HEK293 (cell line): ENCODE measurements at regions not wholly inside any gene's neighbourhood (a gene's known extent, or its start where the extent isn't known, plus 50 kb on each side); places are given as distances from the start of the nearest gene placed in this dataset.

ENCODE experiments used
- CTCF ChIA-PET: fragments of 350-600 bp; formaldehyde crosslinking; extraction: SDS; loops from one replicate; lab custom pipeline; 2021; ENCODE audit warnings: antibody characterized with exemption; lab: Yijun Ruan, JAX
- POLR2A ChIA-PET: fragments of 300-600 bp; formaldehyde crosslinking; extraction: SDS; loops from one replicate; lab custom pipeline; 2020; ENCODE audit warnings: antibody characterized with exemption, inconsistent platforms; lab: Yijun Ruan, JAX
- H3K27ac ChIP-seq: fragments of 200-500 bp; sonication (Bioruptor generic); 2 replicates; pipeline ENCODE4 v1.5.1; 2014; ENCODE audit warnings: low read depth, low read length, control low read depth, inconsistent platforms; ENCODE audit errors: extremely low read depth
- H3K36me3 ChIP-seq, 2 experiments: fragments of 200-500 bp in 1 of 2; sonication (Bioruptor generic) in 1 of 2; 1 replicate in 1 of 2; 2 replicates in 1 of 2; pipeline ENCODE4 v1.5.1; 2014 to 2017; ENCODE audit warnings: inconsistent platforms in 2 of 2, low read length in 2 of 2; ENCODE audit not compliant: control insufficient read depth in 2 of 2, insufficient read depth in 1 of 2
- H3K4me1 ChIP-seq: fragments of 200-500 bp; sonication (Bioruptor generic); 2 replicates; pipeline ENCODE4 v1.5.1; 2014; ENCODE audit warnings: mild to moderate bottlenecking, low read length, inconsistent platforms; ENCODE audit not compliant: control insufficient read depth, insufficient read depth
- H3K4me3 ChIP-seq: 2 replicates; pipeline ENCODE4 v1.5.1; 2011; ENCODE audit warnings: low read depth, mild to moderate bottlenecking, control low read depth, low read length, moderate library complexity
- H3K9me3 ChIP-seq: fragments of 200-500 bp; sonication (Bioruptor generic); 2 replicates; pipeline ENCODE4 v1.5.1; 2014; ENCODE audit warnings: low read depth, low read length, inconsistent platforms; ENCODE audit not compliant: control insufficient read depth, insufficient read depth
- BCL11A ChIP-seq: fragments of 450-650 bp; formaldehyde crosslinking; IDR thresholded peaks from 2 replicates; pipeline ENCODE4 v1.5.1; 2016; ENCODE audit warnings: low read depth, missing biosample characterization, missing genetic modification characterization
- BCL11B ChIP-seq: fragments of 450-650 bp; formaldehyde crosslinking; IDR thresholded peaks from 2 replicates; pipeline ENCODE4 v1.5.1; 2016; ENCODE audit warnings: low read depth, missing biosample characterization, missing genetic modification characterization
- KLF9 ChIP-seq: fragments of 450-650 bp; formaldehyde crosslinking; IDR thresholded peaks from 2 replicates; pipeline ENCODE4 v1.5.1; 2016; ENCODE audit warnings: missing biosample characterization, missing genetic modification characterization, low read depth
- MYNN ChIP-seq: fragments of 450-650 bp; formaldehyde crosslinking; IDR thresholded peaks from 2 replicates; pipeline ENCODE4 v1.5.1; 2016; ENCODE audit warnings: missing biosample characterization, missing genetic modification characterization, borderline replicate concordance
- OVOL3 ChIP-seq: fragments of 450-650 bp; formaldehyde crosslinking; IDR thresholded peaks from 2 replicates; pipeline ENCODE4 v1.5.1; 2016; ENCODE audit warnings: missing biosample characterization, missing genetic modification characterization
- ZBTB21 ChIP-seq: fragments of 450-650 bp; formaldehyde crosslinking; IDR thresholded peaks from 2 replicates; pipeline ENCODE4 v1.5.1; 2017; ENCODE audit warnings: missing biosample characterization, missing genetic modification characterization
- ZNF132 ChIP-seq: fragments of 450-650 bp; formaldehyde crosslinking; IDR thresholded peaks from 2 replicates; pipeline ENCODE4 v1.5.1; 2017; ENCODE audit warnings: missing biosample characterization, missing genetic modification characterization, borderline replicate concordance
- ZNF133 ChIP-seq: fragments of 450-650 bp; formaldehyde crosslinking; IDR thresholded peaks from 2 replicates; pipeline ENCODE4 v1.5.1; 2016; ENCODE audit warnings: missing biosample characterization, missing genetic modification characterization
- ZNF138 ChIP-seq: fragments of 450-650 bp; formaldehyde crosslinking; IDR thresholded peaks from 2 replicates; pipeline ENCODE4 v1.5.1; 2016; ENCODE audit warnings: missing biosample characterization, missing genetic modification characterization, borderline replicate concordance
- ZNF16 ChIP-seq: fragments of 450-650 bp; formaldehyde crosslinking; IDR thresholded peaks from 2 replicates; pipeline ENCODE4 v1.5.1; 2016; ENCODE audit warnings: low read depth, missing biosample characterization, missing genetic modification characterization
- ZNF221 ChIP-seq: fragments of 450-650 bp; formaldehyde crosslinking; IDR thresholded peaks from 2 replicates; pipeline ENCODE4 v1.5.1; 2017; ENCODE audit warnings: missing biosample characterization, missing genetic modification characterization, borderline replicate concordance
- ZNF274 ChIP-seq, 2 experiments: fragments of 200-500 bp in 1 of 2; fragments of 450-650 bp in 1 of 2; sonication (Bioruptor generic) in 1 of 2; formaldehyde crosslinking in 1 of 2; IDR thresholded peaks; 2 replicates each; pipeline versions ENCODE4 v1.5.1 to v1.6.1; 2014 to 2016; ENCODE audit warnings: borderline replicate concordance in 1 of 2, inconsistent platforms in 1 of 2, low read length in 1 of 2, missing biosample characterization in 1 of 2, missing genetic modification characterization in 1 of 2
- ZNF398 ChIP-seq: fragments of 450-650 bp; formaldehyde crosslinking; IDR thresholded peaks from 2 replicates; pipeline ENCODE4 v1.5.1; 2017; ENCODE audit warnings: missing biosample characterization, missing genetic modification characterization
- ZNF426 ChIP-seq: fragments of 450-650 bp; formaldehyde crosslinking; IDR thresholded peaks from 2 replicates; pipeline ENCODE4 v1.5.1; 2017; ENCODE audit warnings: missing biosample characterization, missing genetic modification characterization, mild to moderate bottlenecking, inconsistent platforms, moderate library complexity
- ZNF433 ChIP-seq: fragments of 450-650 bp; formaldehyde crosslinking; IDR thresholded peaks from 2 replicates; pipeline ENCODE4 v1.5.1; 2016; ENCODE audit warnings: missing biosample characterization, missing genetic modification characterization, low read depth
- ZNF501 ChIP-seq: fragments of 450-650 bp; formaldehyde crosslinking; IDR thresholded peaks from 2 replicates; pipeline ENCODE4 v1.5.1; 2016; ENCODE audit warnings: missing biosample characterization, missing genetic modification characterization
- ZNF544 ChIP-seq: fragments of 450-650 bp; formaldehyde crosslinking; IDR thresholded peaks from 2 replicates; pipeline ENCODE4 v1.5.0; 2017; ENCODE audit warnings: missing biosample characterization, missing genetic modification characterization
- ZNF830 ChIP-seq: fragments of 450-650 bp; IDR thresholded peaks from 2 replicates; pipeline ENCODE4 v1.5.0; 2018; ENCODE audit warnings: missing biosample characterization, missing genetic modification characterization, low read depth, mild to moderate bottlenecking, moderate library complexity
- ZXDB ChIP-seq: fragments of 450-650 bp; formaldehyde crosslinking; IDR thresholded peaks from 2 replicates; pipeline ENCODE4 v1.5.1; 2016; ENCODE audit warnings: missing biosample characterization, missing genetic modification characterization
- TF ChIP-seq, protein P1 (sequence below): fragments of 450-650 bp; formaldehyde crosslinking; IDR thresholded peaks from 2 replicates; pipeline ENCODE4 v1.5.1; 2016; ENCODE audit warnings: missing biosample characterization, missing genetic modification characterization
- TF ChIP-seq, protein P2 (sequence below): fragments of 450-650 bp; formaldehyde crosslinking; IDR thresholded peaks from 2 replicates; pipeline ENCODE4 v1.5.1; 2016; ENCODE audit warnings: missing biosample characterization, missing genetic modification characterization, borderline replicate concordance

DNA sequence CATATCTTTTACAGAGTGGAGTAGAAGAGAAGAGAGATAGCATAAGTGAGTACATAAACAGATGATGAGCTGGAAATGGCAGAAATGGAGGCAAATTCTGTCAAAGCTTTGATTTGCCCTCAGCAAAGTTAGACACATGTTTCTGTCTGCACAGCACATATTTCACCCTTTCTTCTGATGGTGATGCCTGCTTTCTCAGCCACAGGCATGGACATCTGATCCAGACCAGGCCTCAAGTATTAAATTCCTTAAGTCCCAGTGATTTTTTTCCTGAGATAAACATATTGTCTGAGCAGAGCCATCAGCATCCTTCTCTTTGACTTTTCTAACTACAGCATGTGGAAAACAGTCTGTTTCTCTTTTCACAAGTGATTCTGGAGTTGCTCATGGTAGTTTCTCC lies 409.8 kb downstream of the MAN2A1 start (continued):
- TF ChIP-seq ZNF398 (tag by site-specific recombination) (no peak), ZNF274 (IDR thresholded peaks at IDR 0.05; ENCODE audit: low read length) (no peak), ZNF274 (tag by site-specific recombination; IDR thresholded peaks at IDR 0.05; ENCODE audit: borderline replicate concordance) (no peak)

DNA sequence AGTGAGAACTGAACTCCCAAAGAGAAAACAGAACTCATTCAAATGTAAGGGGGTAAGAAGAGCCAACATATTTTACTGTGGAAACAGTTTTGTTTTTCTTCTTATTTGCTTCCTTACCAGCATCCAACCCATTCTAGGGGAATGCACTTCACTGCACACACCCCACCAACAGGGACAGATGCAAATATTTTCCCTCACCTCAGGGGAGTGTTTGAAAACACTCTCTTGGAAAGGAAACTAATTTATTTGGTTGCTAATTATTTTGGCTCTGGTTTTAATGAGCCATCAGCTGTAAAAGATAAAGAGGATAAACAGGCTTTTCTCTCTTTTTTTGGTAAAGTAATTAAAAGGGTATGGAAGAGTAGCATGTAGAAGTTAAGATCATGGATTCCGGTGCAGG lies 413.4 kb downstream of the MAN2A1 start:
- H3K27ac ChIP-seq, result no peak overlapping the region
- no peak for TF ChIP-seq ZNF138 (tag by site-specific recombination)
- no peak for TF ChIP-seq ZNF501 (tag by site-specific recombination)
- no peak for TF ChIP-seq BCL11A (tag by site-specific recombination)
- no peak for TF ChIP-seq ZNF433 (tag by site-specific recombination)
- TF ChIP-seq ZBTB21 (tag by site-specific recombination), result no peak
- TF ChIP-seq ZNF16 (tag by site-specific recombination), result no peak
- TF ChIP-seq, protein P1, sequence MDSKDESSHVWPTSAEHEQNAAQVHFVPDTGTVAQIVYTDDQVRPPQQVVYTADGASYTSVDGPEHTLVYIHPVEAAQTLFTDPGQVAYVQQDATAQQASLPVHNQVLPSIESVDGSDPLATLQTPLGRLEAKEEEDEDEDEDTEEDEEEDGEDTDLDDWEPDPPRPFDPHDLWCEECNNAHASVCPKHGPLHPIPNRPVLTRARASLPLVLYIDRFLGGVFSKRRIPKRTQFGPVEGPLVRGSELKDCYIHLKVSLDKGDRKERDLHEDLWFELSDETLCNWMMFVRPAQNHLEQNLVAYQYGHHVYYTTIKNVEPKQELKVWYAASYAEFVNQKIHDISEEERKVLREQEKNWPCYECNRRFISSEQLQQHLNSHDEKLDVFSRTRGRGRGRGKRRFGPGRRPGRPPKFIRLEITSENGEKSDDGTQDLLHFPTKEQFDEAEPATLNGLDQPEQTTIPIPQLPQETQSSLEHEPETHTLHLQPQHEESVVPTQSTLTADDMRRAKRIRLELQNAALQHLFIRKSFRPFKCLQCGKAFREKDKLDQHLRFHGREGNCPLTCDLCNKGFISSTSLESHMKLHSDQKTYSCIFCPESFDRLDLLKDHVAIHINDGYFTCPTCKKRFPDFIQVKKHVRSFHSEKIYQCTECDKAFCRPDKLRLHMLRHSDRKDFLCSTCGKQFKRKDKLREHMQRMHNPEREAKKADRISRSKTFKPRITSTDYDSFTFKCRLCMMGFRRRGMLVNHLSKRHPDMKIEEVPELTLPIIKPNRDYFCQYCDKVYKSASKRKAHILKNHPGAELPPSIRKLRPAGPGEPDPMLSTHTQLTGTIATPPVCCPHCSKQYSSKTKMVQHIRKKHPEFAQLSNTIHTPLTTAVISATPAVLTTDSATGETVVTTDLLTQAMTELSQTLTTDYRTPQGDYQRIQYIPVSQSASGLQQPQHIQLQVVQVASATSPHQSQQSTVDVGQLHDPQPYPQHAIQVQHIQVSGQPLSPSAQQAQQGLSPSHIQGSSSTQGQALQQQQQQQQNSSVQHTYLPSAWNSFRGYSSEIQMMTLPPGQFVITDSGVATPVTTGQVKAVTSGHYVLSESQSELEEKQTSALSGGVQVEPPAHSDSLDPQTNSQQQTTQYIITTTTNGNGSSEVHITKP (tag by site-specific recombination), result no peak
- TF ChIP-seq ZNF133 (tag by site-specific recombination), result no peak
- TF ChIP-seq ZNF132 (tag by site-specific recombination), result no peak
- TF ChIP-seq ZXDB, result no peak
- H3K4me1 ChIP-seq, result 0 out of 2 replicates have a peak, but pooled peaks cover 2% of the 10 kb centered on the region
- ChIA-PET POLR2A (no interaction called here), CTCF (no interaction called here)
- no peak overlapping the region for H3K4me3 ChIP-seq
- no peaks in the 10 kb centered on the region for H3K36me3 ChIP-seq
- no peaks in the 10 kb centered on the region for H3K9me3 ChIP-seq

DNA sequence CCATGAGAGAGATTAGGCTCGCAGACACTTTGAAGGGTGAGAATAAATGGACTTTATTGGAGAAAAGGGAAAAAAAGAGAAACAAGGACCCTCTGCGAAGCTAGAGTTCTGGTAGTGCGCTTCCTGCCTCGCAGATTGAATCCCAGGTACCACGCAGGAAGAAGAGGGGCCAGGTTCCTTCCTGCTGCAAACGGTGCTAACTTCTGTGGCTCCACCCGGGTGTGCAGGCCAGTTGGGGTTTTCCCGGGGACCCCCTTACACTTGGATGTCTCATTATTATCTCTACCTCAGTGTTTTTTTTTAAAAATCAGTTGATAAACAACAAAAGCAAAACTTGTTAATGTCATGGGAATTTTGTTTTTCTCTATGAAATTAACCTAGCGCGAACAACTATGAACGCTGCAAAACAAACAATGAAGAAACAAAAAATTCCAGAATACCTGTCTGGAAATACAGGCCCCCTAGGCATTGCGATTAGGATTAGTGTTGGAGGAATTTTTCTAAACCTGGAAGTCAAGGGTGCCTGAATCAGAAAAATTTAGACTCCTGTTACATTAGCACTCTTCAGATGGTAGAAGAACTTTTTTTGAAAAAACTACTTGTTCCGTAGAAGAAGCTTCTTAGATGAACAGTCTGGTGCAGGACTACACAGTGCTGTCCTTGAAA lies 414.5 kb downstream of the MAN2A1 start:
- CTCF ChIA-PET, result no interaction called here
- no peak for TF ChIP-seq OVOL3 (tag by site-specific recombination)
- no peak for TF ChIP-seq ZNF830 (tag by site-specific recombination)
- TF ChIP-seq, protein P2, sequence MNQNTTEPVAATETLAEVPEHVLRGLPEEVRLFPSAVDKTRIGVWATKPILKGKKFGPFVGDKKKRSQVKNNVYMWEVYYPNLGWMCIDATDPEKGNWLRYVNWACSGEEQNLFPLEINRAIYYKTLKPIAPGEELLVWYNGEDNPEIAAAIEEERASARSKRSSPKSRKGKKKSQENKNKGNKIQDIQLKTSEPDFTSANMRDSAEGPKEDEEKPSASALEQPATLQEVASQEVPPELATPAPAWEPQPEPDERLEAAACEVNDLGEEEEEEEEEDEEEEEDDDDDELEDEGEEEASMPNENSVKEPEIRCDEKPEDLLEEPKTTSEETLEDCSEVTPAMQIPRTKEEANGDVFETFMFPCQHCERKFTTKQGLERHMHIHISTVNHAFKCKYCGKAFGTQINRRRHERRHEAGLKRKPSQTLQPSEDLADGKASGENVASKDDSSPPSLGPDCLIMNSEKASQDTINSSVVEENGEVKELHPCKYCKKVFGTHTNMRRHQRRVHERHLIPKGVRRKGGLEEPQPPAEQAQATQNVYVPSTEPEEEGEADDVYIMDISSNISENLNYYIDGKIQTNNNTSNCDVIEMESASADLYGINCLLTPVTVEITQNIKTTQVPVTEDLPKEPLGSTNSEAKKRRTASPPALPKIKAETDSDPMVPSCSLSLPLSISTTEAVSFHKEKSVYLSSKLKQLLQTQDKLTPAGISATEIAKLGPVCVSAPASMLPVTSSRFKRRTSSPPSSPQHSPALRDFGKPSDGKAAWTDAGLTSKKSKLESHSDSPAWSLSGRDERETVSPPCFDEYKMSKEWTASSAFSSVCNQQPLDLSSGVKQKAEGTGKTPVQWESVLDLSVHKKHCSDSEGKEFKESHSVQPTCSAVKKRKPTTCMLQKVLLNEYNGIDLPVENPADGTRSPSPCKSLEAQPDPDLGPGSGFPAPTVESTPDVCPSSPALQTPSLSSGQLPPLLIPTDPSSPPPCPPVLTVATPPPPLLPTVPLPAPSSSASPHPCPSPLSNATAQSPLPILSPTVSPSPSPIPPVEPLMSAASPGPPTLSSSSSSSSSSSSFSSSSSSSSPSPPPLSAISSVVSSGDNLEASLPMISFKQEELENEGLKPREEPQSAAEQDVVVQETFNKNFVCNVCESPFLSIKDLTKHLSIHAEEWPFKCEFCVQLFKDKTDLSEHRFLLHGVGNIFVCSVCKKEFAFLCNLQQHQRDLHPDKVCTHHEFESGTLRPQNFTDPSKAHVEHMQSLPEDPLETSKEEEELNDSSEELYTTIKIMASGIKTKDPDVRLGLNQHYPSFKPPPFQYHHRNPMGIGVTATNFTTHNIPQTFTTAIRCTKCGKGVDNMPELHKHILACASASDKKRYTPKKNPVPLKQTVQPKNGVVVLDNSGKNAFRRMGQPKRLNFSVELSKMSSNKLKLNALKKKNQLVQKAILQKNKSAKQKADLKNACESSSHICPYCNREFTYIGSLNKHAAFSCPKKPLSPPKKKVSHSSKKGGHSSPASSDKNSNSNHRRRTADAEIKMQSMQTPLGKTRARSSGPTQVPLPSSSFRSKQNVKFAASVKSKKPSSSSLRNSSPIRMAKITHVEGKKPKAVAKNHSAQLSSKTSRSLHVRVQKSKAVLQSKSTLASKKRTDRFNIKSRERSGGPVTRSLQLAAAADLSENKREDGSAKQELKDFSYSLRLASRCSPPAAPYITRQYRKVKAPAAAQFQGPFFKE, result no peak
- no peak for TF ChIP-seq ZNF426
- no peak for TF ChIP-seq ZNF221
- TF ChIP-seq ZNF133 (tag by site-specific recombination), result no peak
- TF ChIP-seq KLF9, result no peak
- TF ChIP-seq ZNF544 (tag by site-specific recombination), result no peak
- no peak for TF ChIP-seq MYNN (tag by site-specific recombination)
- no peak for TF ChIP-seq BCL11B (tag by site-specific recombination)

More for the DNA sequence above, 414.5 kb downstream of the MAN2A1 start:
- Histone ChIP-seq H3K4me3 (no peak overlapping the region), H3K9me3 (no peaks in the 10 kb centered on the region), H3K27ac (no peak overlapping the region), H3K4me1 (0 out of 2 replicates have a peak, but pooled peaks cover 2% of the 10 kb centered on the region), H3K36me3 (no peaks in the 10 kb centered on the region)
- POLR2A ChIA-PET, result no interaction called here
